ENCODE measurements at regions not wholly inside any gene's neighbourhood (a gene's known extent, or its start where the extent isn't known, plus 50 kb on each side); places are given as distances from the start of the nearest gene placed in this dataset.

GRCh38 chr5:21694567-21694966, 1158.6 kb downstream of the CDH12 start:
- ATAC-seq (ENCODE audit: poor library complexity) (no peak), DNase-seq (no peak)
- intact Hi-C loops (cut with DNase I) = no loop called here

GRCh38 chr5:21693591-21693990, 1159.6 kb downstream of the CDH12 start:
- ATAC-seq (ENCODE audit: poor library complexity) = no peak
- intact Hi-C loops (cut with DNase I) = no loop called here
- no peak for DNase-seq

- intact Hi-C loops (cut with DNase I) = no loop called here
- no peak for DNase-seq
- ATAC-seq (ENCODE audit: poor library complexity) = no peak
Measured at GRCh38 chr5:21689587-21689986, 1163.6 kb downstream of the CDH12 start.

GRCh38 chr5:21688655-21689054, 1164.5 kb downstream of the CDH12 start:
- ATAC-seq (ENCODE audit: poor library complexity) = no peak
- intact Hi-C loops (cut with DNase I) = no loop called here

GRCh38 chr5:21687621-21688020, 1165.5 kb downstream of the CDH12 start:
- intact Hi-C loops (cut with DNase I) = no loop called here
- DNase-seq (no peak), ATAC-seq (ENCODE audit: poor library complexity) (no peak)

More at GRCh38 chr5:21688655-21689054, 1164.5 kb downstream of the CDH12 start:
- DNase-seq = no peak

GRCh38 chr5:21686706-21687105, 1166.4 kb downstream of the CDH12 start:
- no peak for ATAC-seq (ENCODE audit: poor library complexity)
- intact Hi-C loops (cut with DNase I) = no loop called here
- no peak for DNase-seq

- ATAC-seq (ENCODE audit: poor library complexity) (no peak), DNase-seq (no peak)
- intact Hi-C loops (cut with DNase I) = no loop called here
Measured at GRCh38 chr5:21685522-21685921, 1167.6 kb downstream of the CDH12 start.

GRCh38 chr5:21684992-21685391, 1168.2 kb downstream of the CDH12 start:
- intact Hi-C loops (cut with DNase I) = no loop called here
- no peak for DNase-seq
- ATAC-seq (ENCODE audit: poor library complexity) = no peak

- DNase-seq (no peak), ATAC-seq (ENCODE audit: poor library complexity) (no peak)
- intact Hi-C loops (cut with DNase I) = no loop called here
Measured at GRCh38 chr5:21681911-21682310, 1171.2 kb downstream of the CDH12 start.

GRCh38 chr5:21680641-21681040, 1172.5 kb downstream of the CDH12 start:
- ATAC-seq (ENCODE audit: poor library complexity) = no peak
- intact Hi-C loops (cut with DNase I) = no loop called here
- no peak for DNase-seq

- DNase-seq (no peak), ATAC-seq (ENCODE audit: poor library complexity) (no peak)
- intact Hi-C loops (cut with DNase I) = no loop called here
Measured at GRCh38 chr5:21680196-21680595, 1172.9 kb downstream of the CDH12 start.

- DNase-seq = no peak
- intact Hi-C loops (cut with DNase I) = no loop called here
- ATAC-seq (ENCODE audit: poor library complexity) = no peak
Measured at GRCh38 chr5:21678526-21678925, 1174.6 kb downstream of the CDH12 start.

- ATAC-seq (ENCODE audit: poor library complexity) (no peak), DNase-seq (no peak)
Measured at GRCh38 chr5:21672911-21673310, 1180.2 kb downstream of the CDH12 start.

GRCh38 chr5:21672360-21672759, 1180.8 kb downstream of the CDH12 start:
- ATAC-seq (ENCODE audit: poor library complexity) (no peak), DNase-seq (no peak)
- intact Hi-C loops (cut with DNase I) = no loop called here

More at GRCh38 chr5:21672911-21673310, 1180.2 kb downstream of the CDH12 start:
- intact Hi-C loops (cut with DNase I) = no loop called here

GRCh38 chr5:21665524-21665923, 1187.6 kb downstream of the CDH12 start:
- intact Hi-C loops (cut with DNase I) = no loop called here
- DNase-seq = no peak
- no peak for ATAC-seq (ENCODE audit: poor library complexity)

- ATAC-seq (ENCODE audit: poor library complexity) = no peak
- DNase-seq = no peak
- intact Hi-C loops (cut with DNase I) = no loop called here
Measured at GRCh38 chr5:21663082-21663481, 1190.1 kb downstream of the CDH12 start.

- intact Hi-C loops (cut with DNase I) = no loop called here
- ATAC-seq (ENCODE audit: poor library complexity) (no peak), DNase-seq (no peak)
Measured at GRCh38 chr5:21661184-21661583, 1192.0 kb downstream of the CDH12 start.

- DNase-seq = no peak
- intact Hi-C loops (cut with DNase I) = no loop called here
- no peak for ATAC-seq (ENCODE audit: poor library complexity)
Measured at GRCh38 chr5:21654556-21654955, 1198.6 kb downstream of the CDH12 start.

- intact Hi-C loops (cut with DNase I) = no loop called here
Measured at GRCh38 chr5:21649969-21650368, 1203.2 kb downstream of the CDH12 start.

GRCh38 chr5:21646469-21646868, 1206.7 kb downstream of the CDH12 start:
- intact Hi-C loops (cut with DNase I) = no loop called here
- no peak for ATAC-seq (ENCODE audit: poor library complexity)
- no peak for DNase-seq

More at GRCh38 chr5:21649969-21650368, 1203.2 kb downstream of the CDH12 start:
- DNase-seq (no peak), ATAC-seq (ENCODE audit: poor library complexity) (no peak)

- ATAC-seq (ENCODE audit: poor library complexity) = no peak
- no peak for DNase-seq
- intact Hi-C loops (cut with DNase I) = no loop called here
Measured at GRCh38 chr5:21644032-21644431, 1209.1 kb downstream of the CDH12 start.

GRCh38 chr5:21642312-21642711, 1210.8 kb downstream of the CDH12 start:
- ATAC-seq (ENCODE audit: poor library complexity) (no peak), DNase-seq (no peak)
- intact Hi-C loops (cut with DNase I) = no loop called here
